IMR-90 (cell line): ENCODE measurements at regions not wholly inside any gene's neighbourhood (a gene's known extent, or its start where the extent isn't known, plus 50 kb on each side); places are given as distances from the start of the nearest gene placed in this dataset.

Experiments used
- ATAC-seq: fragments of 200-7000 bp; cut with Tn5 transposase; 2 replicates; pipeline ENCODE4 v1.9.1; 2020; ENCODE audit warnings: low read depth, mild to moderate bottlenecking, moderate library complexity
- BruUV-seq: library from RNA; stranded (reverse); fragments of 400-500 nt; replicated peaks from 2 replicates; lab custom pipeline; 2021; lab: Mats Ljungman, UMichigan
- CTCF ChIA-PET: fragments of 300-600 bp; formaldehyde crosslinking; extraction: SDS; loops from one replicate; lab custom pipeline; 2021; ENCODE audit warnings: antibody characterized with exemption; lab: Yijun Ruan, JAX
- POLR2A ChIA-PET: fragments of 300-600 bp; sonication (Branson Sonifier 250); formaldehyde crosslinking; loops from one replicate; lab custom pipeline; 2022; ENCODE audit warnings: antibody characterized with exemption; ENCODE audit not compliant: unreplicated experiment; lab: Charles Lee
- DNase-seq: peaks from one replicate; pipeline ENCODE4 v3.0.0; 2013
- H2AFZ ChIP-seq: replicated peaks from 2 replicates; pipeline ENCODE3; 2013; ENCODE audit warnings: low read length, mild to moderate bottlenecking; ENCODE audit not compliant: poor library complexity
- H2AK5ac ChIP-seq: 2 replicates; pipeline ENCODE4 v1.6.1; 2013; ENCODE audit warnings: low read depth, low read length, inconsistent platforms
- H2AK9ac ChIP-seq: replicated peaks from 2 replicates; pipeline ENCODE3; 2013; ENCODE audit warnings: mild to moderate bottlenecking, low read depth, low read length, moderate library complexity; ENCODE audit not compliant: poor library complexity
- H2BK120ac ChIP-seq: 2 replicates; pipeline ENCODE4 v1.6.1; 2013; ENCODE audit warnings: low read depth, low read length, inconsistent platforms
- H2BK15ac ChIP-seq: 3 replicates; pipeline ENCODE4 v1.6.1; 2013; ENCODE audit warnings: low read depth, low read length, inconsistent platforms
- H2BK20ac ChIP-seq: 2 replicates; pipeline ENCODE4 v1.6.1; 2013; ENCODE audit warnings: low read depth, mild to moderate bottlenecking, inconsistent platforms, low read length, moderate library complexity
- H2BK5ac ChIP-seq: 2 replicates; pipeline ENCODE4 v1.6.1; 2013; ENCODE audit warnings: mild to moderate bottlenecking, low read depth, low read length, inconsistent platforms; ENCODE audit not compliant: poor library complexity, severe bottlenecking
- H3K14ac ChIP-seq: replicated peaks from 2 replicates; pipeline ENCODE4 v1.6.1; 2013; ENCODE audit warnings: low read depth, low read length, inconsistent platforms
- H3K18ac ChIP-seq: 2 replicates; pipeline ENCODE4 v1.6.1; 2013; ENCODE audit warnings: low read depth, low read length, control low read depth
- H3K23ac ChIP-seq: 2 replicates; pipeline ENCODE4 v1.6.1; 2013; ENCODE audit warnings: low read depth, low read length, inconsistent platforms
- H3K27ac ChIP-seq: 2 replicates; pipeline ENCODE4 v1.5.1; 2013; ENCODE audit warnings: mild to moderate bottlenecking, control low read depth, low read length; ENCODE audit not compliant: insufficient read depth
- H3K27me3 ChIP-seq: 2 replicates; pipeline ENCODE4 v1.6.1; 2013; ENCODE audit warnings: low read length; ENCODE audit not compliant: control insufficient read depth, insufficient read depth
- H3K36me3 ChIP-seq: 2 replicates; pipeline ENCODE4 v1.6.1; 2013; ENCODE audit warnings: low read length, mixed read lengths; ENCODE audit not compliant: control insufficient read depth, insufficient read depth
- H3K4ac ChIP-seq: 2 replicates; pipeline ENCODE4 v1.6.1; 2013; ENCODE audit warnings: low read depth, low read length, inconsistent platforms
- H3K4me1 ChIP-seq: 2 replicates; pipeline ENCODE4 v1.6.1; 2013; ENCODE audit warnings: low read length, mixed read lengths; ENCODE audit not compliant: control insufficient read depth, insufficient read depth
- H3K4me2 ChIP-seq: 2 replicates; pipeline ENCODE4 v1.6.1; 2013; ENCODE audit warnings: low read depth, mild to moderate bottlenecking, control low read depth, low read length, moderate library complexity
- H3K4me3 ChIP-seq: 2 replicates; pipeline ENCODE4 v1.5.1; 2013; ENCODE audit warnings: low read depth, mild to moderate bottlenecking, control low read depth, low read length, moderate library complexity; ENCODE audit not compliant: insufficient read depth
- H3K56ac ChIP-seq: 2 replicates; pipeline ENCODE4 v1.6.1; 2013; ENCODE audit warnings: low read length, inconsistent platforms; ENCODE audit not compliant: insufficient read depth; ENCODE audit errors: extremely low read depth
- H3K79me1 ChIP-seq, 2 experiments: 2 replicates each; pipeline ENCODE4 v1.6.1; 2013; ENCODE audit warnings: low read length in 2 of 2, inconsistent platforms in 1 of 2, low read depth in 1 of 2
- H3K9ac ChIP-seq: 2 replicates; pipeline ENCODE4 v1.6.1; 2013; ENCODE audit warnings: low read depth, low read length, control low read depth
- H3K9me1 ChIP-seq: 2 replicates; pipeline ENCODE4 v1.6.1; 2013; ENCODE audit warnings: low read length, inconsistent platforms; ENCODE audit not compliant: insufficient read depth
- H3K9me3 ChIP-seq: 2 replicates; pipeline ENCODE4 v1.6.1; 2013; ENCODE audit warnings: low read length; ENCODE audit not compliant: control insufficient read depth, insufficient read depth
- H4K20me1 ChIP-seq: 2 replicates; pipeline ENCODE4 v1.6.1; 2013; ENCODE audit warnings: low read length, inconsistent platforms; ENCODE audit not compliant: insufficient read depth
- H4K5ac ChIP-seq: 2 replicates; pipeline ENCODE4 v1.6.1; 2013; ENCODE audit warnings: mild to moderate bottlenecking, low read depth, low read length, control low read depth
- H4K8ac ChIP-seq, 2 experiments: 2 replicates each; pipeline ENCODE4 v1.6.1; 2013; ENCODE audit warnings: low read depth in 2 of 2, low read length in 2 of 2, control low read depth in 1 of 2, inconsistent platforms in 1 of 2
- H4K91ac ChIP-seq: 2 replicates; pipeline ENCODE4 v1.6.1; 2013; ENCODE audit warnings: low read depth, low read length, inconsistent platforms; ENCODE audit not compliant: insufficient read depth
- BHLHE40 ChIP-seq: fragments of 150-350 bp; IDR thresholded peaks from 2 replicates; pipeline ENCODE4 v1.6.1; 2016; ENCODE audit warnings: mild to moderate bottlenecking, low read depth, low read length
- CEBPB ChIP-seq: IDR thresholded peaks from 2 replicates; pipeline ENCODE4 v1.6.1; 2012; ENCODE audit warnings: low read depth, low read length, improper control_type of control experiment
- CHD1 ChIP-seq: IDR thresholded peaks from 2 replicates; pipeline ENCODE4 v1.6.1; 2012; ENCODE audit warnings: low read depth, low read length, improper control_type of control experiment
- FOS ChIP-seq: fragments of 150-350 bp; IDR thresholded peaks from 2 replicates; pipeline ENCODE4 v1.6.1; 2016; ENCODE audit warnings: low read depth, low read length
- MAFK ChIP-seq: IDR thresholded peaks from 2 replicates; pipeline ENCODE4 v1.6.1; 2012; ENCODE audit warnings: low read depth, low read length, improper control_type of control experiment
- MAZ ChIP-seq: IDR thresholded peaks from 2 replicates; pipeline ENCODE4 v1.6.1; 2012; ENCODE audit warnings: low read depth, mild to moderate bottlenecking, low read length, improper control_type of control experiment, moderate library complexity, borderline replicate concordance
- MXI1 ChIP-seq: IDR thresholded peaks from 2 replicates; pipeline ENCODE4 v1.6.1; 2012; ENCODE audit warnings: low read depth, mild to moderate bottlenecking, low read length, moderate library complexity, borderline replicate concordance
- NFE2L2 ChIP-seq: fragments of 150-350 bp; IDR thresholded peaks from 2 replicates; pipeline ENCODE4 v1.6.1; 2016; ENCODE audit warnings: low read depth, mild to moderate bottlenecking, low read length
- POLR2A ChIP-seq: IDR thresholded peaks from 2 replicates; pipeline ENCODE4 v1.6.1; 2012; ENCODE audit warnings: mild to moderate bottlenecking, low read depth, low read length
- RAD21 ChIP-seq: IDR thresholded peaks from 2 replicates; pipeline ENCODE4 v1.6.1; 2012; ENCODE audit warnings: low read length, improper control_type of control experiment
- RCOR1 ChIP-seq: IDR thresholded peaks from 2 replicates; pipeline ENCODE4 v1.6.1; 2012; ENCODE audit warnings: mild to moderate bottlenecking, low read length, improper control_type of control experiment; ENCODE audit not compliant: insufficient replicate concordance
- RFX5 ChIP-seq: IDR thresholded peaks from 2 replicates; pipeline ENCODE4 v1.8.0; 2012; ENCODE audit warnings: low read depth, mild to moderate bottlenecking, low read length, moderate library complexity
- SMC3 ChIP-seq: fragments of 150-350 bp; IDR thresholded peaks from 2 replicates; pipeline ENCODE4 v1.6.1; 2016; ENCODE audit warnings: low read depth, mild to moderate bottlenecking, antibody characterized with exemption, low read length, moderate library complexity
- WGBS, 2 experiments: methylation state at CpG; one replicate each; pipeline versions ENCODE4 v1.1.5 to v1.1.7; 2013; ENCODE audit warnings: missing lambda C conversion rate in 2 of 2; ENCODE audit not compliant: insufficient read length in 1 of 2; ENCODE audit errors: extremely low coverage in 2 of 2; 5-methylcytosine and 5-hydroxymethylcytosine counted together
- dilution Hi-C: fragments of 300-500 bp; cut with HindIII; formaldehyde crosslinking; loops from one replicate; pipeline ENCODE4 v1.14.3; 2018; ENCODE audit warnings: low sequenced_read_pairs; ENCODE audit not compliant: unreplicated experiment
- in situ Hi-C: fragments of 300-500 bp; cut with MboI; formaldehyde crosslinking; loops from 3 replicates; pipeline ENCODE4 v1.14.3; 2019; ENCODE audit warnings: low sequenced_read_pairs, inconsistent platforms, mixed read lengths
- intact Hi-C: fragments of 100-400 bp; cut with micrococcal nuclease; formaldehyde crosslinking; loops from 2 replicates; pipeline ENCODE4 v1.10.0; 2022
- TF ChIP-seq, protein P1 (sequence below): conservative IDR thresholded peaks from 2 replicates; pipeline ENCODE4 v1.5.1; 2012; ENCODE audit warnings: mild to moderate bottlenecking, low read depth, low read length, improper control_type of control experiment
- TF ChIP-seq, protein P2 (sequence below): fragments of 150-350 bp; IDR thresholded peaks from 2 replicates; pipeline ENCODE4 v1.6.1; 2017; ENCODE audit warnings: mild to moderate bottlenecking, antibody characterized with exemption, low read length, low read depth
- TF ChIP-seq, protein P3 (sequence below): fragments of 150-350 bp; IDR thresholded peaks from 2 replicates; pipeline ENCODE4 v1.6.1; 2016; ENCODE audit warnings: low read depth, mild to moderate bottlenecking, low read length, moderate library complexity, borderline replicate concordance

DNA sequence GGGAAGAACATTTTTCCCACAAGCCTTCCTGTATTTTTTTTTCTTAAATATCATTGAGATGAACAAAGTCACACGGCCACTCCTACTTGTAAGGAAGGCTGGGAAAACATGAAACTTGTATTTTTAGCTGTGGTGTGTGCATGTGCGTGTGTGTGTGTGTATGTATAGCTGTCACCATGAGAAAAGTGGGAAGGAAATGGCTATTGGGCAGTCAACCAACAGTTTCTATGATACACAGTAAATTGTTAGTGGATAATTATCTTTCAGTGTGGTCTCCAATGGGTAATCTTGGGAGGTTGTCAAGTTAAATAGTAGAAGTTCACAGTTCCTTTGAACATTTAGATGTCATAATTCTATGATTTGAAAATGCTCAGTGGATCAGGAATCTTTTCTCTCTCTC, 132.7 kb upstream of the USP24 start:
- no peak overlapping the region for H2BK5ac ChIP-seq
- no peak overlapping the region for H3K4me2 ChIP-seq
- H4K20me1 ChIP-seq, result no peaks in the 10 kb centered on the region
- no TSS peak for BruUV-seq
- H2AK9ac ChIP-seq, result no peak overlapping the region
- dilution Hi-C loops, result no loop called here
- H2BK120ac ChIP-seq, result no peak overlapping the region
- TF ChIP-seq CHD1 (no peak), FOS (no peak), CEBPB (no peak), MAFK (no peak), BHLHE40 (no peak), RFX5 (no peak), RCOR1 (no peak), NFE2L2 (no peak), SMC3 (no peak), RAD21 (no peak), MAZ (no peak), MXI1 (no peak), POLR2A (no peak)
- TF ChIP-seq, protein P1, sequence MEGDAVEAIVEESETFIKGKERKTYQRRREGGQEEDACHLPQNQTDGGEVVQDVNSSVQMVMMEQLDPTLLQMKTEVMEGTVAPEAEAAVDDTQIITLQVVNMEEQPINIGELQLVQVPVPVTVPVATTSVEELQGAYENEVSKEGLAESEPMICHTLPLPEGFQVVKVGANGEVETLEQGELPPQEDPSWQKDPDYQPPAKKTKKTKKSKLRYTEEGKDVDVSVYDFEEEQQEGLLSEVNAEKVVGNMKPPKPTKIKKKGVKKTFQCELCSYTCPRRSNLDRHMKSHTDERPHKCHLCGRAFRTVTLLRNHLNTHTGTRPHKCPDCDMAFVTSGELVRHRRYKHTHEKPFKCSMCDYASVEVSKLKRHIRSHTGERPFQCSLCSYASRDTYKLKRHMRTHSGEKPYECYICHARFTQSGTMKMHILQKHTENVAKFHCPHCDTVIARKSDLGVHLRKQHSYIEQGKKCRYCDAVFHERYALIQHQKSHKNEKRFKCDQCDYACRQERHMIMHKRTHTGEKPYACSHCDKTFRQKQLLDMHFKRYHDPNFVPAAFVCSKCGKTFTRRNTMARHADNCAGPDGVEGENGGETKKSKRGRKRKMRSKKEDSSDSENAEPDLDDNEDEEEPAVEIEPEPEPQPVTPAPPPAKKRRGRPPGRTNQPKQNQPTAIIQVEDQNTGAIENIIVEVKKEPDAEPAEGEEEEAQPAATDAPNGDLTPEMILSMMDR, result no peak
- TF ChIP-seq, protein P2, sequence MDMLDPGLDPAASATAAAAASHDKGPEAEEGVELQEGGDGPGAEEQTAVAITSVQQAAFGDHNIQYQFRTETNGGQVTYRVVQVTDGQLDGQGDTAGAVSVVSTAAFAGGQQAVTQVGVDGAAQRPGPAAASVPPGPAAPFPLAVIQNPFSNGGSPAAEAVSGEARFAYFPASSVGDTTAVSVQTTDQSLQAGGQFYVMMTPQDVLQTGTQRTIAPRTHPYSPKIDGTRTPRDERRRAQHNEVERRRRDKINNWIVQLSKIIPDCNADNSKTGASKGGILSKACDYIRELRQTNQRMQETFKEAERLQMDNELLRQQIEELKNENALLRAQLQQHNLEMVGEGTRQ, result no peak
- TF ChIP-seq, protein P3, sequence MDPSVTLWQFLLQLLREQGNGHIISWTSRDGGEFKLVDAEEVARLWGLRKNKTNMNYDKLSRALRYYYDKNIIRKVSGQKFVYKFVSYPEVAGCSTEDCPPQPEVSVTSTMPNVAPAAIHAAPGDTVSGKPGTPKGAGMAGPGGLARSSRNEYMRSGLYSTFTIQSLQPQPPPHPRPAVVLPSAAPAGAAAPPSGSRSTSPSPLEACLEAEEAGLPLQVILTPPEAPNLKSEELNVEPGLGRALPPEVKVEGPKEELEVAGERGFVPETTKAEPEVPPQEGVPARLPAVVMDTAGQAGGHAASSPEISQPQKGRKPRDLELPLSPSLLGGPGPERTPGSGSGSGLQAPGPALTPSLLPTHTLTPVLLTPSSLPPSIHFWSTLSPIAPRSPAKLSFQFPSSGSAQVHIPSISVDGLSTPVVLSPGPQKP, result no peak
- H3K4me1 ChIP-seq, result no peaks in the 10 kb centered on the region
- H3K9me3 ChIP-seq, result no peaks in the 10 kb centered on the region
- no peak overlapping the region for H4K5ac ChIP-seq
- H2AFZ ChIP-seq, result no peak overlapping the region
- H3K36me3 ChIP-seq, result no peaks in the 10 kb centered on the region
- no peak overlapping the region for H3K14ac ChIP-seq
- WGBS, 2 experiments, result 100% methylated on average over 1 of the region's 2 CpGs; no CpG with 5 or more reads in 1 of the 2 experiments
- H3K23ac ChIP-seq, result no peak overlapping the region
- H3K27ac ChIP-seq, result no peak overlapping the region
- in situ Hi-C loops, result no loop called here
- no peak overlapping the region for H4K8ac ChIP-seq
- no peaks in the 10 kb centered on the region; the same call in 1 of the 2 replicates for H3K27me3 ChIP-seq
- H3K56ac ChIP-seq, result no peak overlapping the region
- intact Hi-C loops, result no loop called here
- no peak overlapping the region for H3K18ac ChIP-seq
- no peak overlapping the region for H2BK20ac ChIP-seq
- H3K79me1 ChIP-seq, result no peaks in the 10 kb centered on the region
- ChIA-PET POLR2A (no interaction called here), CTCF (interaction anchor here (0.6 to 1.4 kb wide), 2 partner anchors 10 to 1759 kb away, joined by 3 to 4 read pairs; no protein-coding TSS in a partner anchor)
- ATAC-seq, result no peak
- H3K9ac ChIP-seq, result no peak overlapping the region
- peak; percentile 16 for DNase-seq
- no peak overlapping the region for H4K91ac ChIP-seq
- no peak overlapping the region for H2BK15ac ChIP-seq
- no peak overlapping the region for H3K4ac ChIP-seq
- H2AK5ac ChIP-seq, result no peak overlapping the region
- H3K4me3 ChIP-seq, result no peak overlapping the region
- H3K9me1 ChIP-seq, result no peaks in the 10 kb centered on the region
